ENCODE measurements at regions not wholly inside any gene's neighbourhood (a gene's known extent, or its start where the extent isn't known, plus 50 kb on each side); places are given as distances from the start of the nearest gene placed in this dataset.

DNA sequence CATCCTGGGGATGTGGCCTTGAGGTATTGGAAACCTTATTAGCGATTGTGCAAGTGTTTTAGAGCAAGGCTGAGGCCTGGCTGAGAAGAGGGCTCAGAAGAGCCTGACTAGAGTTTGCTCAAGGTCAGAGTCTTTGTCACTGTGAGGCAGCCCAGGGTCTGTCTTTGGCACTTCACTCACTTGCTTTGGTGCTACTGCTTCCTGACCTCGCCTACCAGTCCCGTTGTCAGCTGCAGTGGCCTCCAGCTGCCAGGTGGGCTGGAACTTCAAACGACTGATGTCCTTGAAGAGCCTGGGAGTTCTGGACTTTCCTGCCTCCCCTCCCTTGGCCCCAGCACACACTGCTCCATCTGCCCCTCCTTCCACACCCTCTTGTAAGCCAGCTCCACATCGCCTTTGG lies 228.0 kb downstream of the SNX18 start:
- no peak for TF ChIP-seq POLR2A (IDR thresholded peaks at IDR 0.05; ENCODE audit: low read length)
- TF ChIP-seq GATA1 (IDR thresholded peaks at IDR 0.05; ENCODE audit: low read depth, low read length), result no peak
